ENCODE measurements at regions not wholly inside any gene's neighbourhood (a gene's known extent, or its start where the extent isn't known, plus 50 kb on each side); places are given as distances from the start of the nearest gene placed in this dataset.

DNA sequence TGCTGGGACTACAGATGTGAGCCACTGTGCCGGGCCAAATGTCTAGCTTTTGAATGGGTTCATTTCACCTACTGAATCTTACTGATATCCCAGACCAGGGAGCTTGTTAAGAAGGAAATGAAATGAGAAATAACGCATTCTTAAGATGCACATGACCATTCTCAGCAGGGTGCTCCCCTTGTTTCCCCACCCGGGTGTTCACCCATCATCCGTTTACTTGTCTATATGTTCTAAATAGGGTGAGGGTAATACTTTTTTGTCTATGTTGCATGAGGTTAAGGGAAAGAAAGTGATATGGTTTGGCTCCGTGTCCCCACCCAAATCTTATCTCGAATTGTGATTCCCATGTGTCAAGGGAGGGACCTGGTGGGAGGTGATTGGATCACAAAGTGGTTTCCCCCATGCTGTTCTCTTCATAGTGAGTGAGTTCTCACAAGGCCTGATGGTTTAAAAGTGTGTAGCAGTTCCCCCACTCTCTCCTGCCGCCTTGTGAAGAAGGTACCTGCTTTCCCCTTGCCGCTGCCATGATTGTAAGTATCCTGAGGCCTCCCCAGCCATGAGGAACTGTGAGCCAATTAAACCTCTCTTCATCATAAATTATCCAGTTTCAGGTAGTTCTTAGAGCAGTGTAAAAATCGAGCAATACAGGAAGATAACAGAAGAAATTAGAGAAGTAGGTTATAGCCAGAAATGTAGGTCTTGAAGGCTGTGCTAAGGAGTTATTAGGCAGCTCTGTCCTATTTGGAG lies 129.1 kb downstream of the DDX1 start:
- TF ChIP-seq, protein P1, sequence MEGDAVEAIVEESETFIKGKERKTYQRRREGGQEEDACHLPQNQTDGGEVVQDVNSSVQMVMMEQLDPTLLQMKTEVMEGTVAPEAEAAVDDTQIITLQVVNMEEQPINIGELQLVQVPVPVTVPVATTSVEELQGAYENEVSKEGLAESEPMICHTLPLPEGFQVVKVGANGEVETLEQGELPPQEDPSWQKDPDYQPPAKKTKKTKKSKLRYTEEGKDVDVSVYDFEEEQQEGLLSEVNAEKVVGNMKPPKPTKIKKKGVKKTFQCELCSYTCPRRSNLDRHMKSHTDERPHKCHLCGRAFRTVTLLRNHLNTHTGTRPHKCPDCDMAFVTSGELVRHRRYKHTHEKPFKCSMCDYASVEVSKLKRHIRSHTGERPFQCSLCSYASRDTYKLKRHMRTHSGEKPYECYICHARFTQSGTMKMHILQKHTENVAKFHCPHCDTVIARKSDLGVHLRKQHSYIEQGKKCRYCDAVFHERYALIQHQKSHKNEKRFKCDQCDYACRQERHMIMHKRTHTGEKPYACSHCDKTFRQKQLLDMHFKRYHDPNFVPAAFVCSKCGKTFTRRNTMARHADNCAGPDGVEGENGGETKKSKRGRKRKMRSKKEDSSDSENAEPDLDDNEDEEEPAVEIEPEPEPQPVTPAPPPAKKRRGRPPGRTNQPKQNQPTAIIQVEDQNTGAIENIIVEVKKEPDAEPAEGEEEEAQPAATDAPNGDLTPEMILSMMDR (IDR thresholded peaks at IDR 0.05 in 4 of 5, conservative IDR thresholded peaks at IDR 0.05 in 1 of 5) = no peak
- no peak for TF ChIP-seq POLR2A (IDR thresholded peaks at IDR 0.05)
